ENCODE measurements at regions not wholly inside any gene's neighbourhood (a gene's known extent, or its start where the extent isn't known, plus 50 kb on each side); places are given as distances from the start of the nearest gene placed in this dataset.

GRCh38 chr3:1661839-1662238 lies 436.8 kb upstream of the CNTN4 start:
- TF ChIP-seq CTCF (IDR thresholded peaks at IDR 0.05; ENCODE audit: low read depth, low read length): no peak
- H3K4me3 ChIP-seq (replicated peaks in 1 of 2; ENCODE audit: low read depth in 2 of 2, low read length in 2 of 2): no peak overlapping the region
- DNase-seq (ENCODE audit: low read depth in 2 of 2): no peak

GRCh38 chr3:1664266-1664665 lies 434.4 kb upstream of the CNTN4 start:
- DNase-seq (ENCODE audit: low read depth in 2 of 2): no peak
- TF ChIP-seq CTCF (IDR thresholded peaks at IDR 0.05; ENCODE audit: low read depth, low read length): no peak

GRCh38 chr3:1666865-1667264 lies 431.8 kb upstream of the CNTN4 start:
- no peak for DNase-seq (ENCODE audit: low read depth in 2 of 2)
- no peak overlapping the region for H3K4me3 ChIP-seq (replicated peaks in 1 of 2; ENCODE audit: low read depth in 2 of 2, low read length in 2 of 2)
- no peak for TF ChIP-seq CTCF (IDR thresholded peaks at IDR 0.05; ENCODE audit: low read depth, low read length)

More at GRCh38 chr3:1664266-1664665, 434.4 kb upstream of the CNTN4 start:
- no peak overlapping the region for H3K4me3 ChIP-seq (replicated peaks in 1 of 2; ENCODE audit: low read depth in 2 of 2, low read length in 2 of 2)

- H3K4me3 ChIP-seq (replicated peaks in 1 of 2; ENCODE audit: low read depth in 2 of 2, low read length in 2 of 2): no peak overlapping the region
- DNase-seq (ENCODE audit: low read depth in 2 of 2): no peak
- TF ChIP-seq CTCF (IDR thresholded peaks at IDR 0.05; ENCODE audit: low read depth, low read length): no peak
Observed at GRCh38 chr3:1677576-1678156, 421.0 kb upstream of the CNTN4 start.

- TF ChIP-seq CTCF (IDR thresholded peaks at IDR 0.05; ENCODE audit: low read depth, low read length): no peak
- DNase-seq (ENCODE audit: low read depth in 2 of 2): no peak
- no peak overlapping the region for H3K4me3 ChIP-seq (replicated peaks in 1 of 2; ENCODE audit: low read depth in 2 of 2, low read length in 2 of 2)
Observed at GRCh38 chr3:1692428-1692827, 406.2 kb upstream of the CNTN4 start.

GRCh38 chr3:1693145-1693544 lies 405.5 kb upstream of the CNTN4 start:
- TF ChIP-seq CTCF (IDR thresholded peaks at IDR 0.05; ENCODE audit: low read depth, low read length): no peak
- DNase-seq (ENCODE audit: low read depth in 2 of 2): no peak
- H3K4me3 ChIP-seq (replicated peaks in 1 of 2; ENCODE audit: low read depth in 2 of 2, low read length in 2 of 2): no peak overlapping the region

- no peak overlapping the region for H3K4me3 ChIP-seq (replicated peaks in 1 of 2; ENCODE audit: low read depth in 2 of 2, low read length in 2 of 2)
- no peak for DNase-seq (ENCODE audit: low read depth in 2 of 2)
- TF ChIP-seq CTCF (IDR thresholded peaks at IDR 0.05; ENCODE audit: low read depth, low read length): no peak
Observed at GRCh38 chr3:1696669-1697275, 401.9 kb upstream of the CNTN4 start.

Measured in cardiac fibroblast (primary cell).